GM12864 (cell line): ENCODE measurements at regions not wholly inside any gene's neighbourhood (a gene's known extent, or its start where the extent isn't known, plus 50 kb on each side); places are given as distances from the start of the nearest gene placed in this dataset.

Source experiments
- DNase-seq: peaks from one replicate; pipeline ENCODE4 v3.0.0-alpha.2; 2011; ENCODE audit warnings: low read depth
- H3K4me3 ChIP-seq: 2 replicates; pipeline ENCODE4 v1.5.1; 2011; ENCODE audit warnings: mild to moderate bottlenecking, low read depth, low read length, control low read depth
- CTCF ChIP-seq: IDR thresholded peaks from 2 replicates; pipeline ENCODE4 v1.5.1; 2011; ENCODE audit warnings: low read depth, mild to moderate bottlenecking, moderate library complexity, low read length, control low read depth, inconsistent platforms; ENCODE audit errors: missing control alignments

- no peak overlapping the region for H3K4me3 ChIP-seq
- TF ChIP-seq CTCF, result no peak
- no peak for DNase-seq
Observed at GRCh38 chr18:38310936-38311335, 745.3 kb upstream of the CELF4 start.

- no peak overlapping the region for H3K4me3 ChIP-seq
- no peak for DNase-seq
- TF ChIP-seq CTCF, result no peak
Observed at GRCh38 chr18:38307914-38308313, 742.3 kb upstream of the CELF4 start.

- H3K4me3 ChIP-seq, result no peak overlapping the region
- TF ChIP-seq CTCF, result no peak
- no peak for DNase-seq
Observed at GRCh38 chr18:38305961-38306360, 740.4 kb upstream of the CELF4 start.

GRCh38 chr18:38301621-38302020, 736.0 kb upstream of the CELF4 start:
- no peak overlapping the region for H3K4me3 ChIP-seq
- no peak for TF ChIP-seq CTCF
- DNase-seq, result no peak

GRCh38 chr18:38297910-38298309, 732.3 kb upstream of the CELF4 start:
- TF ChIP-seq CTCF, result no peak
- no peak overlapping the region for H3K4me3 ChIP-seq
- no peak for DNase-seq

- DNase-seq, result no peak
- no peak overlapping the region for H3K4me3 ChIP-seq
- TF ChIP-seq CTCF, result no peak
Observed at GRCh38 chr18:38290229-38290628, 724.6 kb upstream of the CELF4 start.

- TF ChIP-seq CTCF, result no peak
- no peak for DNase-seq
- no peak overlapping the region for H3K4me3 ChIP-seq
Observed at GRCh38 chr18:38284972-38285371, 719.4 kb upstream of the CELF4 start.
